GM12874 (cell line): ENCODE measurements at regions not wholly inside any gene's neighbourhood (a gene's known extent, or its start where the extent isn't known, plus 50 kb on each side); places are given as distances from the start of the nearest gene placed in this dataset.

Experiments used
- TF ChIP-seq, protein P1 (sequence below): IDR thresholded peaks from 2 replicates; pipeline ENCODE4 v1.5.1; 2011; ENCODE audit warnings: low read depth, mild to moderate bottlenecking, control low read depth, low read length, moderate library complexity; ENCODE audit not compliant: insufficient read depth

DNA sequence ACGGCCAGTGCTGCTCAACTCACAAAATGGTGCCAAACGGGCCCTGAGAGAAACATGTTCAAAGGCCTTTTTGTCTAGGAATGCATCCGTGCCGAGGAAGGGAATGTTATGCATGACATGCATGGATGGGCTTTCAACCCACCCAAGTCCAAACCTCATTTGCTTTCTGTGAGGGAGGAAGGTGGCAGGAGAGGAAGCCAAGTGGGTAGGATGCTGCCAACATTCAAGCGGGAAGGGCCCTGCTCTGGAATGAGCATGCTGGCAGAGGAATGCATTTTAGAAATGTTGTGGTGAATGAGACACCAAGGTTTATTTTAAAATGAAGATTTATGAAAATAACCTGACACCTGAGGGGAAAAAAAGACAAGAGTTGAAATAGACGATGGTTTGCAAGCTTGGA lies 479.1 kb downstream of the CCDC171 start:
- TF ChIP-seq, protein P1, sequence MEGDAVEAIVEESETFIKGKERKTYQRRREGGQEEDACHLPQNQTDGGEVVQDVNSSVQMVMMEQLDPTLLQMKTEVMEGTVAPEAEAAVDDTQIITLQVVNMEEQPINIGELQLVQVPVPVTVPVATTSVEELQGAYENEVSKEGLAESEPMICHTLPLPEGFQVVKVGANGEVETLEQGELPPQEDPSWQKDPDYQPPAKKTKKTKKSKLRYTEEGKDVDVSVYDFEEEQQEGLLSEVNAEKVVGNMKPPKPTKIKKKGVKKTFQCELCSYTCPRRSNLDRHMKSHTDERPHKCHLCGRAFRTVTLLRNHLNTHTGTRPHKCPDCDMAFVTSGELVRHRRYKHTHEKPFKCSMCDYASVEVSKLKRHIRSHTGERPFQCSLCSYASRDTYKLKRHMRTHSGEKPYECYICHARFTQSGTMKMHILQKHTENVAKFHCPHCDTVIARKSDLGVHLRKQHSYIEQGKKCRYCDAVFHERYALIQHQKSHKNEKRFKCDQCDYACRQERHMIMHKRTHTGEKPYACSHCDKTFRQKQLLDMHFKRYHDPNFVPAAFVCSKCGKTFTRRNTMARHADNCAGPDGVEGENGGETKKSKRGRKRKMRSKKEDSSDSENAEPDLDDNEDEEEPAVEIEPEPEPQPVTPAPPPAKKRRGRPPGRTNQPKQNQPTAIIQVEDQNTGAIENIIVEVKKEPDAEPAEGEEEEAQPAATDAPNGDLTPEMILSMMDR, result no peak

DNA sequence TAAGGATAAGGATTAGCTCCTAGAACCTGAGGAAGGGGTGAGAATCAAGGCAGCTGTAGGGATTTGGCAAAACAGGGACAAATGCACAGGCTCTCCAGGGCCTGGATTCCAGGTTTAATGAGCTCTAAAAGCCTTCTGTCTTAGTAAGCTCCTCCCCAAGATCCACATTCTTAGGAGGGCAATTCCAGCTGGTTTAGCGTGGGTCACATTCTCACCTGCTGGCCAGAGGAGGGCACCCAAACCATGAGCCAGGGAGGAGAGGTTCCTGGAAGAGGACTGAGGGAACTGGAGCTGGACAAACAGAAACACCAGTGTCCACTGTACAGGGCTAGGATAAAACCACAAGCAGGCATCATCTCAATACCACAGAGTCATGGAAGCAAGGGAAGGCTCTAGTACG lies 480.0 kb downstream of the CCDC171 start:
- TF ChIP-seq, protein P1, result no peak

DNA sequence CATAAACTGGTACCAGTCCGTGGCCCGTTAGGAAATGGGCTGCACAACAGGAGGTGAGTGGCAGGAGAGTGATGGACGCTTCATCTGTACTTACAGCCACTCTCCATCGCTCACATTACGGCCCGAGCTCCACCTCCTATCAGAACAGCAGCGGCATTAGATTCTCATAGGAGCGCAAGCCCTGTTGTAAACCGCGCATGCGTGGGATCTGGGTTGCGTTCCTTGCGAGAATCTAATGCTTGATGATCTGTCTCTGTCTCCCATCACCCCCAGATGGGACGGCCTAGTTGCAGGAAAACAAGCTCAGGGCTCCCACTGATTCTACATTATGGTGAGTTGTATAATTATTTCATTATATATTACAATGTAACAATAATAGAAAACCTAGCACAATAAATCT lies 480.4 kb downstream of the CCDC171 start:
- TF ChIP-seq, protein P1, result no peak

DNA sequence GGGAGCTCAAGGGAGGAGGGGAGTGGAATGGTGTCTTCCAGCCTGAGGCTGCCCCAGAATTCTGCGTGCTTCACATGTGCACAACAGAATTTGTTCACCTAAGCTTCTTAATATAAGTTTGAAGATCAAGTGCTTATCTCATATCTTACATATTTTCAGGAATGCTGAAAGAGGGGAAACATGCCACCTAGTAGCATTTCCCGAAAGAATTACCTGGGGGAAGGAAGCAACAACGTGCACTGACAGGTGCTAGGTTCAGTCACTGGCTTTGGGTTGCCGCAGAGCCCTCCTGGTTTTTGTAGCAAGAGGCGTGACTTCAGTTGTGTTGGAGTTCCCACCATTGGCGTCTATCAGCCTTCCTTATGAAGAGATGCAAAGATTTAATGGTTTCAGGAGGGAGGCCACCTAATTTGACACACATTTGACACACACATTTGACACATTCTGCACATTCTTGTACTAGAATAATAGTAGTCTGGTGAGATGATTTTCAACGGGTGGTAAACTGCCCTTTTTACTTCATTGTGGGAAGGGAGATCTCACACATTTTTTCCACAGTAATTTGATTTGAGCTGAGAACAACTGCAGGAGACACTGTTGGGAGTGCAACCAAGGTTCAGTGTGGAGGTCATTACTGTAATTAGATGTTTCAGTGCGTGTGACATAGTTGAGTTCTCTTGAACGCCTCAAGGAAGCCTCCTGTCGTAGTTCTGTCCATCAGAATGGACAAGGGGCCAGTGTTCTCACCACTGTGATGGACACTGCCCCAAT lies 481.3 kb downstream of the CCDC171 start:
- TF ChIP-seq, protein P1, result no peak

DNA sequence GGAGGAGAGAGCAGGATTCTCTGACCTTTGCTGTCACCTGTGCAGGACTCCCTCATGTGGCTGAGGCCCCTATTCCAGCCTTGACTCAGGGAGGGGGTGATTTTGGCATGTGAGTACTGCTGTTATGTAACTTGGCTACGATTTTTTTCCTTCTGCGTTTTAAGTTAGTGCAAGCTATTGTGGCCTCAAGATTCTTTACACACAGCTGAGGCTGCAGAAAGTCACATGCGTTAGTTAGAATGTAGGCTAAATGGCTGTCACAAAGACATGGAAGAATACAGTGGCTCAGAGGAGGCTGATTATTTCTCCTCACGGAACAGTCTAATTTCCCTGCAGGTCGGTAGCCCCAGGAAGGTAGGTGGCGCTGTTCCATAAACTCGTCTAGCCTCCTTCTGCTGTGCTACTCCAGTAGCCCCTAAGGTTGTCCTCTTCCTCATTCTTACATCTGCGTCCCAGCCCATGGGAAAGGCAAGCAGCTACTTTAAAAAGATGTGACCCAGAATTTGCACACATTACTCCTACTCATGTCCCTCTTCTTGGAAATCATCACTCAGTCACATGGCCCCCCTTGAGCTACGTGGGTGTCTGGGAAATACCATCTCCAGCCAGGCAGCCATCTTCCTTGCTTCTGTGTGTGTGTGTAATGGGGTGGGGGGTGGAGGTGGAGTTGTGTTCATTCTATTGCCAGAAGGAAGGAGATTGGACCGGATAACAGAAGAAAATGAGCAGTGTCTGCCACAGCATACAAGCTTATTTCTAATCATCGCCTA lies 486.6 kb downstream of the CCDC171 start:
- TF ChIP-seq, protein P1, result no peak; the same call in 1 of the 2 replicates

DNA sequence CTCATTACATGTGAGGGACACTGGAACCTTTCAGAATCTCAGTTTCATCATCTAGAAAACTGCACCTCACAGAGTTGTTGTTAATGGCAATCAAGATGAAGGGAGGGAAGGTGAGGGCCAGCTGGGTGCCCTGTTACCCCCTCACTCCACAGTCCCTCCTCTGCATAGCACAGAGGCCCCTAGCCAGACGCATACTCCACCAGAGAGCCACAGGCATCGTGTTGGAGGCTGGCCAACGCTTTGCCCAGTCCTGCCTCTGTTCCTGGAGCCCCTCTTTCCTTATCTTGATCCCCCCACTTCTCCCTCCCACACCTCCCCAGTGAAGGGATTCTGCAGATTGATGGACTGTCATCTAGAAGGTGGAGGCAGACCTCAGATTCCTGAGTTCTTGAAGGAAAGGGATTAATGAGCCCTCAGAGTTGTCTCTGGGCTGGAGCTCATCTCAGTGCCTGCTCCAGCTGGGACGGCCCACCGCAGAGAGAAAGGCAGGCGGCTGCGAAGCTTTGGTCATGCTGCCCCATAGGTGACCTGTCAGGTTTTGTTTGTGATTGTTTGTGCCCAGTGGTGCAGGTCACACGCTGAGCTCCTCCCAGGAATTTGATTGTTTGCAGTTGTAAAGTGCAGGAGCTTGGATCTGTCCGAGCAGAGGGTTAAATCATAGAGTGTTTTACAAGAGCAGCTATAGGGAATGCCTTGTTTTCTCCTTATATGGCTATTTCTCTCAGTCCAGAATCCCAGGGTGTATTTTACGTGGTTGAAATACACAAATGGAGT lies 487.3 kb downstream of the CCDC171 start:
- TF ChIP-seq, protein P1, result no peak
